Activated CD8-positive, alpha-beta memory T cell treated with anti-CD3 and anti-CD28 coated beads, Interleukin-2, amount 50 U/mL, for 48 hours (primary cell): ENCODE measurements at regions not wholly inside any gene's neighbourhood (a gene's known extent, or its start where the extent isn't known, plus 50 kb on each side); places are given as distances from the start of the nearest gene placed in this dataset.
"Not testable (repeated sequence)": the region's sequence is repeated elsewhere in the genome, so short reads cannot be mapped to it uniquely, and the experiment has no call there.

ENCODE experiments used
- DNase-seq: peaks from one replicate; pipeline ENCODE4 v3.0.0-alpha.2; 2020

DNA sequence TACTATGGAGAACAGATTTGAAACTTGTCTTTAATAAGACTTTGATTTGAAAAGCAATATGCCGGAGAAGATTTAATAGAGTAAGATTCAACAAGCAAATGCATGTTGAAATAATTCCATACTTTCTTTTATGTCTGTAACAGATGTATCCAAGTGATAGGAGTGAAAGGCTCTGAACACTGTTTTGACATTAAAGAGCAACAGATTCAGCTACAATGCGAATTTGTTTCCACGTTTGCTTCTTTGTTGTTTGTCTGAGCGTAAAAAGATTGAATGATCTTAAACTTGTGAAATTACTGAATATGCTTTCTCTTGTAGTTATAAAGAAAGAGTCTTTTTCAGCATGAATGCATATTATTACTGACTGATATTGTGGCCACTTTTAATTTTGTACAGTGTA lies 2612.9 kb downstream of the PCDH9 start:
- DNase-seq = no peak

DNA sequence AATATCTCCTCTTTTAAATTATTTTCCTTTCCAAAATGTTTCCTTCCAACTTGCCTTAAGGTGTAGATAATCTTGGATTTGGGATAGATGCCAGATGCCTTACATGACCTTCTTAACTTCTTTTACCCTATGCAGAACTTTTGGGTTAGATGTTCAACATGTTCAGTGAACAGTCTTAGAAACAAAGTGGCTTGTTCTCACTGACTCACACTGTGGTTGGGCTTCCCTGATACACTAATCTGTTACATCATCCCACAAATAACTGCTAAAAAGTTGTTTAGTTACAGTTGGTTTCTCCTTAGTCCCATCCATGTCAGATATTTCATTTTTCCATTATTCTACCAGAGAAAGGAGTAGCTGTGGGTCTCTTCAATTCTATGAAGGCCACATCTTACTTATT lies 2638.2 kb downstream of the PCDH9 start:
- no peak for DNase-seq

DNA sequence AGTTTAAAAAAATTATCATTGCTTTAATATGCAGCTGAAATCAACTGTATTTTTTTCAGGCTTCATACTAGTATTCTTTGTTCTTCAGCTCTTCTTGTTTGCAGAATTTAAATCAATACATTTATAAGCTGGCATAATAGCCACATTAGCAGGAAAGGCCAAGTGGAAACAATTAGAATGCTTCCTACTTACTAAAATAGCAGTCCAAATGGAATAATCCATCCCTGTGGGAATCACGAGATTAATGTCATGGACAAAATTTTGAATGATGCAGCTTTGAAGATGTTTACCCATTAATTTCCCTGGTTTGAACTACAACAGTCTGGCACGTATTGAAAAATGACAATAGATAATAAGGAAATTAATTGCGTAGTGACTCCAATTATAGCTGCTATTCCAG lies 2650.8 kb downstream of the PCDH9 start:
- DNase-seq = no peak

DNA sequence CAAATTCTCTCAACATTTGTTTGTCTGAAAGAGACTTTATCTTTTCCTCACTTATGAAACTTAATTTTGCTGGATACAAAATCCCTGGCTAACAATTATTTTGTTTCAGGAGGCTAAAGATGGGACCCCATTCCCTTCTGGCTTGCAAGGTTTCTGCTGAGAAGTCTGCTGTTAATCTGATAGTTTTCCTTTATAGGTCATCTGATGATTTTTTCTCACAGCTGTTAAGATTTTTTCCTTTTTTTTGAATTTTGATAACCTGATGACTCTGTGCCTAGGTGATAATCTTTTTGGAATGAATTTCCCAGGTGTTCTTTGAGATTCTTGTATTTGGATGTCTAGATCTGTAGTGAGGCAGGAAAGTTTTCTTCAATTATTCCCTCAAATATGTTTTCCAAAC lies 2661.4 kb downstream of the PCDH9 start:
- no peak for DNase-seq

DNA sequence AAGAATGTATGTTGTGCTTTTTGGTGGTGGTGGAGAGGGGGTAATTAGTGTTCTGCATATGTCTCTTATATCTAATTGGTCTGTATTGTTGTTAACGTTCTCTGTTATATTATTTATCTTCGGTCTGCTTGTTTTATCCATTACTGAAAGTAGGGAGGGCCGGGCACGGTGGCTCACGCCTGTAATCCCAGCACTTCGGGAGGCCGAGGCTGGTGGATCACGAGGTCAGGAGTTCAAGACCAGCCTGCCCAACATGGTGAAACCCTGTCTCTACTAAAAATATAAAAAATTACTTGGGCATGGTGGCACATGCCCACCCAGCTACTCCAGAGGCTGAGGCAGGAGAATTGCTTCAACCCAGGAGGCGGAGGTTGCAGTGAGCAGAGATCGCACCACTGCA lies 2672.1 kb downstream of the PCDH9 start:
- DNase-seq = not testable (repeated sequence)

DNA sequence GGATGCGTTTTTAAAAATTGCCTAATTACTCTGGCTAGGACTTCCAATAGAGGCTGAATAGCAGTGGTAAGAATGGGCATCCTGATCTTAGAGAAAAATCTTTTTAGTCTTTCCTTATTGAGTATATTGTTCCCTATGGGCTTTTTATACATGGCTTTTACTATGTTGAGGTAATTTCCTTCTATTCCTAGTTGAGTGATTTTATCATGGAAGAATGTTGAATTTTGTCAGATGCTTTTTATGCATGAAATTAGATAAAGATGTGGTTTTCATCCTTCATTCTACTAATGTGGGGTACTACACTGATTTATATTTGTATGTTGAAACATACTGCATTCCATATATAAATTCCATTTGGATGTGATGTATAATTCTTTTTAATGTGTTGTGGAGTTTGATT lies 2673.8 kb downstream of the PCDH9 start:
- no peak for DNase-seq

DNA sequence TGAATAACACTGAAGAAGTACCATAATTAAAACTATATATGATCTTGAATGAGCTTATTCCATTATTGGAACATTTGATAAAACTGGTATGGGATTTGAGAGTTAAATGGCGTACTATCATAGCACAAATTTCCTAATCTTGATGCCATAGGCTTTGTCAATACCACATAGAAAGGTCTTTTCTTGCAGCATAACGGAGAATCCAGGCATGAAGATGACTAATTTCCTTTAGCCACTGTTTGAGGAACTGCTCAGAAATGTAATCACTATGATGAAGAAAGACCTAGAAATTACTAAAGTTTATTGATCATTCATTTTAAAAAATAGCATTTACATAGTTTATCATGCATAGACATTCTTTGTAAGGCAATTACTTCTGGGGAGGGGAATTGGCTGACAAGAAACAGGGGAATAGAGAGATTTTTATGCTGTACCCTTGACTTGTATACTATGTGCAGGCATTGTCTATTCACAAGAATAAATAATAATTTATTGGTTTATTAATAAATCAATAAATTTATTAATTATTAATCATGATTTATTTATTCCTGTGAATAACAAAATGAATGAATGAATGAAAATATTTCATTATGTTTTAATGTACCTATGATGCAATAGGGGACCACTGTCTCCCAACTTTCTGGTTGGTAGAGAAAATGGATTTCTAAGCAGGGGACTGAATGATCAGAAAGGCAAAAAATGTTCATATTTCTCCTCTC lies 2676.6 kb downstream of the PCDH9 start:
- no peak for DNase-seq

DNA sequence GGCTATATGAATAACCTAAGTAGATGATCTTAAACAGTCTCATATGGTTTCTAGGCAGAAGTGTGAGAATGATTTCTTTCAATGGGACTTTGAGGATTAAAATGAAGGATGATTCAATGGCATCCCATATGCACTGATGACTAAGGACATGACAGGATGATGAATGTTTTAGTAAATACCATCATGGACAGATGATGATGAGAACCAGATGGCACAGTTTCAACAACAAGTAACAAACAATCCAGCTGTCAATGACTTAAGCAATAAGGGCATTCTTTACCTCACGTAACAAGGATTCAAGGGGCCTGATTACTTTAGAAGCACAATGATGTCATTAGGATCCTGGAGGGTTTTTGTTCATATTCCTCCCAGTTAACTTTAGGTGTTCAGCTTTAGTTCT lies 2678.4 kb downstream of the PCDH9 start:
- no peak for DNase-seq

DNA sequence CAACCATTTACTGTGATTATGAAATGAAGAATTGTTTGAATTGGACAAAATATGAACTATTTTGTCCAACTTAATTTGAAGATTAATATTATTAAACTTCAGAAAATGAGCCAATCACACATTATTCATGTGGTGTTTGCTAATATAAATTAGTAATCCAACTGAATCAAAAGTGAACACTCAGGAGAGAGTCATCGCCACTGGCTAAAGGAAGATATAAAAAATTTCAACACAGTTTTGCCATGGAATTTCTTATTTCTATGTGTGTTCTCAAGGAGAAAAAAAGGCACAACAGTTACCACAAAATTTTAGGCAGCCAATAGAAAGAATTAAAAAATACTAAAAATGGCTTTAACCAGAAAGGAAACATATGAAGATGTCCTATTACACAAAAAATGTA lies 2683.8 kb downstream of the PCDH9 start:
- no peak for DNase-seq

DNA sequence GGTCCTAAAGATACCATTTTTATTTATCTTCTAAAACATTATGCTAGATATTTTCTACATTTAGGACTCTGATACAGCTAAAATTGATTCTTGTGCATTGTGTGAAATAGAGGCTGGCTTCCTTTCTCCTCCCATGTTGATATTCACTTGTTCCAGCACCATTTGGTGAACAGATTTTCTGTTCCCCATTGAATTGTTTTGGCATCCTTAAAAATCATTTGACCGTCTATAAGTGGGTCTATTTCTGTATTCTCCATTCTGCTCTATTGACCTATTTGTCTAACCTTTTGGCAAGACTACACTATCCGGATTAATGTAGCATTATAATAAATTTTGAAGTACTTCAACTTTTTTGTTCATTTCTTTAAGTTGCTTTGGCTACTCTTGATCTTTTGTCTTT lies 2689.2 kb downstream of the PCDH9 start:
- DNase-seq = no peak

DNA sequence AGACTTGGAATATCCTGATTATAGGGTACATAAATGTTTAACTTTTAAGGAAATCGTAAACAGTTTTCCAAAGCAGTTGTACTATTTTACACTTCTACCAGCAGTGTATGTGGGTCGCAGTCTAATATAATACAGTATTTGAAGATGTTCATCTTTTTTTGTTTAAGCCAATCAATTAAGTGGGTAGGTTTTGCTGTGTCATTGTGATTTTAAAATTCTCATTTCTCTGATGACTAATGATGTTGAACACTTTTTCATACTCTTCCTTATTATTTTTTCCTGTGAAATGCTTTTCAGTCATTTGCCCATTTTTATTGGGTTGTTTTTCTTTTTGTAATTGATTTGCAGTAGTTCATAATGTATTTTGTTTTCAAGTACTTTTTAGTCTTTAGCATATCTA lies 2689.7 kb downstream of the PCDH9 start:
- no peak for DNase-seq

DNA sequence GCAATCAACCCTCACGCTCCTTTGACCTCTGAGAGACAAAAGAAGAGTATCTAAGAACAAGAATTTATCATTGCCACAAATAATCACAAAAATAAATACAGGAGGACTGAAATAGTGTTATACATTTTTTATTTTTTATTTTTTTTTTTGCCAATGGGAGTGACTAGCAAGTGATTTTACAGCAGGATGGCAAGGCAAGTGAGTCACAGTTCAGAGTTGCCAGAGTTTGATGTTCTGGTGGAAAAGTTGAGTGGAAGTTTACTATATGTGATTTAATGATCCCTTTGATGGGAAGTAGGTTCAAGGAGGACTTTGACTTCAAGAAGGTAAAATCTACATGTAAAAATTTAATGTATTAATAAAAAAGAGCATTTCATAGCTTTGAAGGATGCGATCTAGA lies 2691.4 kb downstream of the PCDH9 start:
- no peak for DNase-seq

DNA sequence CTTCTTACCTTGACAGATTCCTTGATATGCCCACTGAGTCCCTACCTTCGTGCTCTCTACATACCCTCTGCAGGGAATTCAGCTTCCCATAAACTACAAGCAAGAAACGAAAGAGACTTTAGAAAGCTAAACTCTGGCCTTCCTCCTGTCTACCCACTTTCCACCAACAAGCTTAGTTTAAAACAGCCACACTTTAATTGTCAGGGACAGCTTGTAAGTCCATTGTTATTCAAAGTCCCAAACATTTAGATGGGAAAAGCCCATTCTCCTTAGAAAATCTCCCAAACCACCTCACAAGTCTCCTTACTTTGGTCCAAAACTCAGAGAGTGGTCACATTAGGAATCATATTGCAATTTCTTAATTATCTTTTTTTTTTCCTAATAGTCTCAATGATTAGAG lies 2695.8 kb downstream of the PCDH9 start:
- DNase-seq = no peak

DNA sequence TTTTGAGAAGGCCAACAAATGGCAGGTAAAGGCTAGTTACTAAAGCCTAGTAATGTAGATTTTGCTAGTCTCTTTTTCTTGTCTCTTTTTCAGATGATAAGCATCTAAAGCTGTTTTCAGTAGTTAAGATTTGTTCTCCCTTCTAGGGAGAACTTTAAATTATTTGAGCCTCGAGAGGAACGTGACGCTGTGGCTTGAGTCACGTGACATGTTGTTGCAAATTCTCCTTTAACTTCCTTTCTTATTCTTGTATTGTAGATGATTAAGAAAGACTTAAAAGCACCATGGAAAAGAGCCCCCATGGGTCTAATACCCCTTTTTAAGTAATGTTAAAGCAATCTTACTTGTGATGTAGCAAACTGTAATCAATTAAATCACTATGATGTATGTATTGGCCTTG lies 2698.7 kb downstream of the PCDH9 start:
- no peak for DNase-seq

DNA sequence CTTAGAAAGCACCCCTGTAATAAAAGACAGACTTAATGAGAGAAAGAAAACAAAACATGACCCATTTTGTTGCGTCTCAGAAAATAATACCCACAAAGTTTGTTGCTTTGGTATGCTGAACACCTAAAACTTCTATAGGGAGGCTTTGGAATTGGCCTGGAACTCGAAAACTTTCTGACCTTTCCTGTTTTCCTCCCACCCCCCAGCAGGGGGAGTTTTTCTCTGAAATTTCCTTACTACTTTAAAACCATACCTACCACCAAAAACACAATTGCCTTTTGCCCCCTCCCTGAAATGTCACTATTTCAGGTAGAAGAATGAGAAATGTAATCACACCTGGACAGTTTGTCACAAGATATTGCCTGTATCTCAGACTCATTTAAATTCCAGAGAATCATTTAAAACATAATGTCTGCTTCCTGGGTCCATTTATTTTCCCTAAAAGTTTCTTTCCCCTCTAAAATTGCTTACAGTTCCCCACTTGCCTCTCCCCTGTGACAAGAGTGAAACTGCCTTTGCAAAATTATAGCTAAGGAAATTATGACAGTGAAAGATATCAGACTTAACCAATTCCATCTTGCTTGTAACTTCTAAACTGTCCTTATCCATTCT lies 2700.2 kb downstream of the PCDH9 start:
- no peak for DNase-seq

DNA sequence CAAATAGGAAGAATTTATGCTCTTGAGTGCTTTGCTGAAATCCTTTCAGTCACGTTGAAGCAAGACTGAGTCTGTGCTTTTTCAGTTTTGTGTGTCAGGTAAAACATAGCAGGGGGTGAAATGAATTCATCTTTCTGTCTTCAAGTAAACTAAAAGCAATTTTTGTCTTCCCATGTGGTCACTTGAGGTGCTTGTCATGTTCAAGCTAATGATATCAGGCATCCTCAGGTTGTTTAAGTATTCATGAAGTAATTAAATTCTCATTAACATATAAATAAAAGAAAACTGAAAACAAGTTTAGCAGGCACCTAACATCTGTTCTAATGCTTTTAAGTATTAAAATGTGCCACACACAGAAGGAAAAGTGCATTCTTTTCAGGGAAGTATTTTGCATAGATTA lies 2701.3 kb downstream of the PCDH9 start:
- no peak for DNase-seq

DNA sequence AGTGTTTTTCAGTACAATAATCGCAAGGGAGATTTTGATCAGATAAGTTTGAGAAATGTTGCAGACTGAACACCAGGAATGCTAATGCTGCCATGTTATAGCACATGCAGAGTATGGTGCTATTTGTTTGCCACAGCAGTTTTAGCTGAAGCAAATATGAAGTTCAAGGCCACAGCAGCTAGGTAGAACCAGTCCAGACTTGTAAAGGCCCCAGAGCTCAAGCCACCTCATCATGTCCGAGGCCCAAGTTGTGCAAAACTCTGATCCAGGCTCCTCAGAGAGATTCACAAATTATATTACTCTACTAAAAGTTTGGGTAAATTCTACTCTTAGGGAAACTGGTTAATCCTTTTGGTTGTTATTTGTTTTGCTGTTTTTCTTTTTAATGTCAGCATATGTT lies 2702.6 kb downstream of the PCDH9 start:
- DNase-seq = no peak

DNA sequence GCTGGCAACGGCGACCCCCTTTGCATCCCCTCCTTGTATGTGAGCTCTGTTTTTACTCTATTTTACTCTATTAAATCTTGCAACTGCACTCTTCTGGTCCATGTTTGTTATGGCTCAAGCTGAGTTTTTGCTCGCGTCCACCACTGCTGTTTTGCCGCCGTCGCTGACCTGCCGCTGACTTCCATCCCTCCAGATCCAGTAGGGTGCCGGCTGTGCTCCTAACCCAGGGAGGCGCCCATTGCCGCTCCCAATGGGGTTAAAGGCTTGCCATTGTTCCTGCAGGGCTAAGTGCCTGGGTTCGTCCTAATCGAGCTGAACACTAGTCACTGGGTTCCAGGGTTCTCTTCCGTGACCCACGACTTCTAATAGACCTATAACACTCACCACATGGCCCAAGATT lies 2704.4 kb downstream of the PCDH9 start:
- no peak for DNase-seq

DNA sequence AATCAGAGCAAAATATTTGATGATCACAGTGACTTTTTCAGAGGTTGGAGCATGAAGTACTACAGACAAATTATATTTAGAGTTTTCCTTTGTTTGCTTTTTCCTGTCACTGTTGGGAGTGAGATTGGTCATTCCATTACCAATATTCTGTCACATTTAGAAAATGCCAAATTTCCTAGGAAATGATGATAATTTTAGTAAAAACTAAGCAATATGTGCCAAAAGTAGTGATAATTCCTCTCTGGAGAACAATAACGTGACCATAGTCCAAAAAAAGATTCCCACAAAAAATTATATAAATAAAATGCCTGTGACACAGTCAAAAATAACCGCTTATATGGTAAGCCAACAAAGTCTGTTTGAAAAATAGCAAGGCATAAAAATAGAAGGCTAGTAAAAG lies 2719.4 kb downstream of the PCDH9 start:
- no peak for DNase-seq

DNA sequence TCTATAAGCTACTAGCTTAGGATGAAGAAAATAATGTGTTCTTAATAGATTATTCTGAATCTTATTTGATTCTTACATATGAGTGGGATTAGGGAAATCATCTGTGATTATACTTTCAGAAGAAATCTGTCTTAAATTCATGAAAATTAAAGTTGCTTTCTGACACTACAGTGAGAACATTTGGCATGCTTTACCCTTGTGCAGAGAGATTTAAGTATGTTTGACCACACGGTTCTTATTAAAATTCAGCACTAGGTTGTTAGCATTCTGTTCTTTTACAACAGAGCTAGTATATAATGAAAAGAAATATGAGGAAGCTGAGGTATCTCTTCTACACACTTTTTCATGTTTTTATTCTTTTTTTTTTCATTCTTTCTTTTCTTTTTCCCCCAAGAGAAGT lies 2723.9 kb downstream of the PCDH9 start:
- DNase-seq = no peak

DNA sequence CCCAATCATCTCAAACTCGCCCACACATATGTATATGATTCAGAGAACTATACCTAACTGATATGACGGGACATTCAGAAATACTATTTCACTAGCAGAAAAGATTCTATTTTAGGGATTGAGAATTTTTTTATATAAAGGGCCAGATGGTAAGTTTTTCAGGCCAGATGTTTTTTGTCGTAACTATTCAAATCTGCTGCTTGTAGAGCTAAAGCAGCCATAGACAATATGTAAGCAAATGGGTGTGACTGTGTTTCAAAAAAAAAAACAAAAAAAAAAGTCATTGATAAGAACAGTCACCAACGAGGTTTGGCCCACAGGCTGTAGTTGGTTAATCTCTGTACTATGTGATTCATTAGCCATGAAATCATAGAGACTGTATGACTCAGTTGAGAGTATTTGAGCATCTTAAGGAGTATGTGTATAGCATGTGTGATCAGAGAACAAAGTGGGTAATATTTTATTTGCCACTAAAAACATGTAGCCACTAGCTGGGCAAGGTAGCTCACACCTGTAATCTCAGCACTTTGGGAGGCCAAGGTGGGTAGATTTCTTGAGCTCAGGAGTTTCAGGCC lies 2724.7 kb downstream of the PCDH9 start:
- DNase-seq = no peak

DNA sequence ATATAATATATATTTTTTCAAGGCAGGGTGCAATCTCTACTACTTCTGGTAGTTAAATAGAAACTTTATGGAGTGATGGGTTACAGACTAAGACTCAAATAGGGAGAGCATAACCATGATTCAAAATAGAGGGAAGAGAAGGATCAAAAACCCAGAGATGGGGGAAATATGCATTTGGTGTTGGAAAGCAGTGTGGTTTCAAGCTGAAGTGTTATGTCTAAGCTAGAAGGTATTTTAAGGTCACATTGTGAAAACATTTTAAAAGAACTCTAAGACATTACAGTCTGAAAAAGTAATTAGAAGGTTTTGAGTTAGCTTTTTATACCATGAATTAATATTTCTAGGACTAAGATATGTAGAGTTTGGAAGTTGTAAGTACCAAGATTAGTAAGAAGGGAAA lies 2741.4 kb downstream of the PCDH9 start:
- DNase-seq = no peak

DNA sequence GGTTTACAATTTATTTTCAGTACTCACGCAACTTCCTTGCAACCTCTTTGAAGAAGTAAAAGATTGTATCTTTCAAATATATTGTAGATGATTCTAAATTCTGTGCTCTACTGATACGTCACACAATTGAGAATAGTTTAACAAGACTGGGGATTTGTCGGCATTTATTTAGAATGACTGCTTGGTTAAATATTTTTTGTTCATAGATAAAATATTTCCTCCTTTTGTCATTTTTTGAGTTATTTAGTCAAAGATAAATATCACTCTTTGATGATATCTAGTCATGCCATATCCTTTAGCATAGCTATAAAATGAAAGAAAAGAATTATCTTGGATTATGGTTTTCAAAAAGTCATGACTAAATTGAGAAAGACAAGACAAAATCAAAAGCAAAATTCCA lies 2747.8 kb downstream of the PCDH9 start:
- no peak for DNase-seq

DNA sequence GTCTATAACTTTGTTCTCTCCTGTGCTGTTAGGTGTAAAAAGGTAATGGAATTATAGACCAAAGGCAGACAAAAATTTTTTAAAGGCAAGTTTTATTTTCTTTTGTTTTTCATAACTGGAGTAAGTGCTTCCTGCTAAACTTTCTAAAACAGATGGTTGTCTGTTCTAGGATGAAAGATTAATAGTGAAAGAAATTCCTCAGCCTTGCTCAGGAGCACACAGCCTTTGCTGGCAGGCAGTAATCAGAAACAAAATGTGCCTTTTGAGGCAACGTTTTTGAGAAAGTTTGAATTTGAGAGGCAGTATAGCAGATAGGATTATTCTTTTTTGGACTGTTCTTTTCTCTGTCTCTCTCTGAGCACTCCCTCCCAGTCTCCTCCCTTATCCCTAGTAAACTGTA lies 2749.5 kb downstream of the PCDH9 start:
- DNase-seq = no peak

DNA sequence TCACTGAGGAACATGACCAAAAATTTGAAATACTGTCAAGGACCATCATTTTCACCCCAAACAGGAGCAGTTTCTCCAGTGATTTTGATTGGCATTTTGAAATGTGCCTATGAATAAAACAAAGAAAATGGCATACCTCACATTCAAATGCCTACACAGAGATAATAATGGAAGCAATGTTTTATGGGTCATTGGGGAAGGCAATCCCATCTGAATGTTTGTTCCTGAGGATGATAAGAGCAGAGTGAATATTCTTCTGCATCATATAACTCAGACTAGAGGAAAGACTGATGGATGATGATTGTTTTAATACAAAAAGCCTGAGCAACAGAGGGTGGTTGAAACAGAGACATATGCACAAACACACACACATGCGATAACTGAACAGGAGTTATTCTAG lies 2749.9 kb downstream of the PCDH9 start:
- DNase-seq = no peak
